ENCODE measurements at regions not wholly inside any gene's neighbourhood (a gene's known extent, or its start where the extent isn't known, plus 50 kb on each side); places are given as distances from the start of the nearest gene placed in this dataset.

DNA sequence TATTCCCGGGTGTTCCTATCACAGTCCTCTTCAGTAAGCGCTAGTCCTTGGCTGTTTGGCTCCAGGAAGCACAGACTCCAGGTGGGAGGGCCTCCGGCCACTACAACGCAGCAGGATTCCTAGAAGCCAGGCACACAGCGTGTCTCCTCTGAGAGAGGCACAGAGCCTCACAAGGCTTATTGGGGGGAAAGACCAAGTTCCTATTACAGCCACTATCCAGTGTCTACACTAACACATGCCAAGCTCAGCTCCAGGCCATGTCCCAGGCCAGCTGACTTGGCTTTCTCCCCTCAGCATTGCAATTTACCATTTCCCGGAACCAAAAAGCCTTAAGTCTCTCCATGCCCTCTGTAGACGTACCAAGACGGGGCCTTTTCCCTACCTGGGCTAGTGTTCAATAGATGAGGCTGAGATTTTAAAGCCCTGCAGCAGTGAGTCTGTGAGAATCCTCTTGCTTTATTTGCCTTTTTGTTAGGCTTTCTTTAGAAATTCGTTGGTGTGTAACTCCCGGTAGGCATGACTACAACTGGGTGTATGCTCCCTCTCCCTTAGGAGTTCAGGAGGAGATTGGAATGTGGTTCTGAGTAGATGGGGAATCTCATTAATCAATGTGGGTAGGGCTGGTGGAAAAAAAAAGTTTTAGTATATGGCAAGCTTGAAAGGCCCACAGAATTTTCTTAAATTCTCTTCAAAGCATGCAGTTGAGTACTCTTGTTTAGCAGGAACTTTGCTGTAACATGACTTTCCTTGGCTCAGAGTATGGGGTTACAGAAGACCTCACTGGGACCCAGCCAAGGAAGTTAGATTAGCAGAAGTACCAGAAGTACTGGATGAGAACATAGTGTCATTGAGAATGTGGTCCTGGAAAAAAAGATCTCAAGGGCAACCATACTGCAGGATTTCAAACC is 84.3 kb upstream of the SLC1A3 start:
- H3K9me3 ChIP-seq (replicated peaks; ENCODE audit: control insufficient read depth, insufficient read depth, low read length), result no peaks in the 10 kb centered on the region; the same call in 2 of the 3 replicates
- CTCF ChIA-PET, result no interaction called here
- 55% methylated on average over 10 of the region's 10 CpGs for WGBS (ENCODE audit: insufficient coverage, insufficient replicate concordance, low lambda C conversion rate, missing lambda C conversion rate)
- intact Hi-C loops (cut with micrococcal nuclease; ENCODE audit: unreplicated experiment), result no loop called here
- DNase-seq (ENCODE audit: low read depth, low spot score), result no peak
- H3K4me1 ChIP-seq (ENCODE audit: control insufficient read depth, insufficient read depth, low read length), result no peaks in the 10 kb centered on the region
- FAIRE-seq, result no peak
- no peaks in the 10 kb centered on the region for H3K36me3 ChIP-seq (ENCODE audit: control insufficient read depth in 2 of 2, insufficient read depth in 2 of 2, low read length in 1 of 2)
- TF ChIP-seq PAX5 (IDR thresholded peaks at IDR 0.05; ENCODE audit: borderline replicate concordance, low read depth, low read length) (no peak), NBN (IDR thresholded peaks at IDR 0.05) (no peak), RELB (IDR thresholded peaks at IDR 0.05; ENCODE audit: low read depth) (no peak), ZNF217 (IDR thresholded peaks at IDR 0.05) (no peak)
- TF ChIP-seq, protein P1, sequence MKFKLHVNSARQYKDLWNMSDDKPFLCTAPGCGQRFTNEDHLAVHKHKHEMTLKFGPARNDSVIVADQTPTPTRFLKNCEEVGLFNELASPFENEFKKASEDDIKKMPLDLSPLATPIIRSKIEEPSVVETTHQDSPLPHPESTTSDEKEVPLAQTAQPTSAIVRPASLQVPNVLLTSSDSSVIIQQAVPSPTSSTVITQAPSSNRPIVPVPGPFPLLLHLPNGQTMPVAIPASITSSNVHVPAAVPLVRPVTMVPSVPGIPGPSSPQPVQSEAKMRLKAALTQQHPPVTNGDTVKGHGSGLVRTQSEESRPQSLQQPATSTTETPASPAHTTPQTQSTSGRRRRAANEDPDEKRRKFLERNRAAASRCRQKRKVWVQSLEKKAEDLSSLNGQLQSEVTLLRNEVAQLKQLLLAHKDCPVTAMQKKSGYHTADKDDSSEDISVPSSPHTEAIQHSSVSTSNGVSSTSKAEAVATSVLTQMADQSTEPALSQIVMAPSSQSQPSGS (IDR thresholded peaks at IDR 0.05; ENCODE audit: low read length), result no peak
- TF ChIP-seq, protein P2, sequence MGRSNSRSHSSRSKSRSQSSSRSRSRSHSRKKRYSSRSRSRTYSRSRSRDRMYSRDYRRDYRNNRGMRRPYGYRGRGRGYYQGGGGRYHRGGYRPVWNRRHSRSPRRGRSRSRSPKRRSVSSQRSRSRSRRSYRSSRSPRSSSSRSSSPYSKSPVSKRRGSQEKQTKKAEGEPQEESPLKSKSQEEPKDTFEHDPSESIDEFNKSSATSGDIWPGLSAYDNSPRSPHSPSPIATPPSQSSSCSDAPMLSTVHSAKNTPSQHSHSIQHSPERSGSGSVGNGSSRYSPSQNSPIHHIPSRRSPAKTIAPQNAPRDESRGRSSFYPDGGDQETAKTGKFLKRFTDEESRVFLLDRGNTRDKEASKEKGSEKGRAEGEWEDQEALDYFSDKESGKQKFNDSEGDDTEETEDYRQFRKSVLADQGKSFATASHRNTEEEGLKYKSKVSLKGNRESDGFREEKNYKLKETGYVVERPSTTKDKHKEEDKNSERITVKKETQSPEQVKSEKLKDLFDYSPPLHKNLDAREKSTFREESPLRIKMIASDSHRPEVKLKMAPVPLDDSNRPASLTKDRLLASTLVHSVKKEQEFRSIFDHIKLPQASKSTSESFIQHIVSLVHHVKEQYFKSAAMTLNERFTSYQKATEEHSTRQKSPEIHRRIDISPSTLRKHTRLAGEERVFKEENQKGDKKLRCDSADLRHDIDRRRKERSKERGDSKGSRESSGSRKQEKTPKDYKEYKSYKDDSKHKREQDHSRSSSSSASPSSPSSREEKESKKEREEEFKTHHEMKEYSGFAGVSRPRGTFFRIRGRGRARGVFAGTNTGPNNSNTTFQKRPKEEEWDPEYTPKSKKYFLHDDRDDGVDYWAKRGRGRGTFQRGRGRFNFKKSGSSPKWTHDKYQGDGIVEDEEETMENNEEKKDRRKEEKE (IDR thresholded peaks at IDR 0.05), result no peak
- H4K20me1 ChIP-seq (ENCODE audit: control insufficient read depth, insufficient read depth), result no peaks in the 10 kb centered on the region
- H3K4me2 ChIP-seq (ENCODE audit: control insufficient read depth, insufficient read depth), result no peak overlapping the region
- H2AFZ ChIP-seq (ENCODE audit: control insufficient read depth, low read depth, low read length), result no peak overlapping the region
- H3K27ac ChIP-seq (ENCODE audit: control insufficient read depth, insufficient read depth), result no peak overlapping the region
- H3K79me2 ChIP-seq (ENCODE audit: control insufficient read depth, insufficient read depth, low read length), result no peaks in the 10 kb centered on the region
- in situ Hi-C loops (cut with MboI), result no loop called here
- no peaks in the 10 kb centered on the region for H3K27me3 ChIP-seq (replicated peaks in 1 of 2; ENCODE audit: control insufficient read depth in 2 of 2, insufficient read depth in 2 of 2, low read length in 1 of 2)
- RAD21 ChIA-PET (ENCODE audit: unreplicated experiment), result no interaction called here
- no peak overlapping the region for H3K4me3 ChIP-seq
- SMC1A ChIA-PET (ENCODE audit: uncharacterized antibody, unreplicated experiment), result no interaction called here
- POLR2A ChIA-PET, result no interaction called here
- H3K9ac ChIP-seq (ENCODE audit: control insufficient read depth, insufficient read depth, low read length), result no peak overlapping the region
- ATAC-seq, result no peak
- BruUV-seq (replicated peaks), result no TSS peak
